HG03159 (cell line): ENCODE measurements at regions not wholly inside any gene's neighbourhood (a gene's known extent, or its start where the extent isn't known, plus 50 kb on each side); places are given as distances from the start of the nearest gene placed in this dataset.

Experiments
- ATAC-seq: cut with Tn5 transposase; IDR thresholded peaks from one replicate; pipeline ENCODE4 v1.9.1; 2021; ENCODE audit warnings: mild to moderate bottlenecking, moderate library complexity; ENCODE audit not compliant: unreplicated experiment

DNA sequence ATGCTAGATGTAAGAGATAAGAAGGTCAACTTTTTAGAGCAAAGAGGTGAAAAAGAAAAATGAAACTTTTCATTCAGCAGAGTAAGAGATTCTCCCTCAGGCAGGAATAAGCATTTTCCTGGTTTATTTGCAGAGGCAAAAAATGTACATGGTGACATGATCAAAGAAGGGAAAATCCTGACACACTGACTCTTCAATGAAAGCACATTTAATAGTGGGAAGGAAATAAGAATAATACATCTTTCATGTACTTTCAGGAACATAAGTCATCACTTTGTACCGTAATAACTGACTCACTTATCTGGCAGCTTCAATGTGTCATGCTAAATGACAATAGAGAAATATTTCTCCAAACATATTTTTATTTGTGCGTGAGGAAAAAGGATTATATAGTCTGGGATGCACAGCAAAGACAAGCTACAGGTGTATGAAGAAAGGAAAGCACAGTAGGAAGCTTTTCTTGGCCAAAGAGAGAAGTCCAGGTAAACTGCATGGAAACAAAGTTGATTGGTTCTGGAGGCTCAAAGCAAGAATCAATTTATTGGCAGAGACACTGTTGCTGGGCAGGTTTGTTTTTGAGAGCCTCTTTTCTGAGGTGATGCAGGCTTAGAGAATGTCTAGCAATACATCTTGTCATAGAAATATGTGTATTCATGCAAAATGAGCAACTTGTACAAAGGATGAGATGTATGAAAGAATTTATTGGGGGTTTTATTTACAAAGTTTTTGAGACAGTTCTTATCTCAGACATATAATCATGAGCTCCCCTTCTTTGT, 1409.0 kb downstream of the PLA2G4A start:
- no peak for ATAC-seq

- no peak for ATAC-seq
Measured at GRCh38 chr1:188240772-188241406, 1412.1 kb downstream of the PLA2G4A start.

DNA sequence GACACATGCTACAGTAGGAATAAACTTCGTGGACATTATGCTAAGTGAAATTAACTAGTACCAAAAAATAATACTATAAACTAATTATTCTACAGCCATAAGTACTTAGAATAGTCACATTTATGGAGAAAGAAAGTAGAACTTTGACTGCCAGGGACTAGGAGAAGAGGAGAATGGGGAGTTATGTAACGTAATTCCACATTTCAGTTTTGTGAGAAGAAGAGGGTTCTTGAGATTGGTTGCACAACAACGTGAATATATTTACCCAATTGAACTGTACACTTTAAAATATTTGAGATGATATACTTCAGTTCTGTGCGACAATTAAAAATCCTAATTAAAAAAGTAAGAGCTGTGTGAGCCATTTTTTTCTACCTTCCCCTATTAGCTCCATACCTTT, 1412.9 kb downstream of the PLA2G4A start:
- no peak for ATAC-seq

- no peak for ATAC-seq
Measured at GRCh38 chr1:188243456-188243855, 1414.7 kb downstream of the PLA2G4A start.

DNA sequence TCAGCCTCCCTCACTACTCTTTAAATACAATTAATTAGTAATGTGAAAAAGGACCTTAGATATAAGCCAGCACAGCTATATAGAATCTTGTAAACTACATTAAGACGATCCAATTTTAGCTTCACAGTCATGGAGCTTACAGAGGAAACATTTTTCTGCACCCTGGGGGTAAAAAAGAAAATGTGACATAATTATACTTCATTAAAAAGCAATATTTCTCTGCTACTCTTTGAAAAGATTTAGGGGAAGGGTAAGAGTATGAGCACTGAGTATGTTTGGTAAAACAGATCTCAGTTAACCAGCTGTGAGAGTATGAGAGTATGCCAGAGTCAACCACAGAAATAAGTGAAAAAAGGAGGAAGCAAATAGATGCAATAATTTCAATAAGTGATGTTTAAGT, 1415.9 kb downstream of the PLA2G4A start:
- no peak for ATAC-seq

DNA sequence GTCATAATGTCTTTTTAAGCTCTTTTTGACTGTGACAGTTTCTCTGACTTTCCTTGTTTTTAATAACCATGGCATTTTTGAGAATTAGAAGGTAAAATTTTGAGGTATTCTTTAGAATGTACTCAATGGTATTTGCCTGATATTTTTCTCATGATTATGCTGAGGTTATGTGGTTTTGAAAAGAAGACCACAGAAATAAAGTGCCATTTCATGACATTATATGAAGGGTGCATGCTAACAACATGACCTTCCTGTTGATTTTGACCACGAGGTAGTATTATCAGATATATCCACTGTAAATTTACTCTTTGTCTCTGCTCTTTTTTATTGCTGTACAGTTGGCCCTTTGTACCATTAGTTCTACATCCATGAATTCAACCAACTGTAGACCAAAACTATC, 1418.5 kb downstream of the PLA2G4A start:
- no peak for ATAC-seq

GRCh38 chr1:188249811-188250210, 1421.1 kb downstream of the PLA2G4A start:
- ATAC-seq: no peak

- ATAC-seq: no peak
Measured at GRCh38 chr1:188251036-188251435, 1422.3 kb downstream of the PLA2G4A start.

GRCh38 chr1:188261849-188262248, 1433.1 kb downstream of the PLA2G4A start:
- ATAC-seq: no peak

GRCh38 chr1:188269956-188270355, 1441.2 kb downstream of the PLA2G4A start:
- ATAC-seq: no peak

- no peak for ATAC-seq
Measured at GRCh38 chr1:188270497-188270896, 1441.7 kb downstream of the PLA2G4A start.

DNA sequence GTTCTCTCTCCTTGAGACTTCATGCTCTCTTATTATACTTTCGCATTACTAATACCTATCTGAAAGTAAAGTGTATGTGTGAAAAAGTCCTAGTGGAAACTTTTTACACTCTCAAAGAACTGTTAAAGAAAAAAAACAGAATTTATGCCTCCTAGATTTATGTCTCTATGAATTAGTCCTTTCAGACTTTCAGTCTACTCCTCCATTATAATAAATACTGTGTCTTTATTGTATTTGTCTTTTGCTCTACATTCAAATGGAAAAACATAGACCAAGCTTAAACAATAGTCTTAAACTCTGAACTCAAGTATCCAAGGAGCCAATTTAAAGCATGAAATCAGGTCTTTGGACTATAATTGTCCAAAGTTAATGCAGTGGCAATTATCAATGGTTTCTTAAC, 1449.0 kb downstream of the PLA2G4A start:
- ATAC-seq: no peak

DNA sequence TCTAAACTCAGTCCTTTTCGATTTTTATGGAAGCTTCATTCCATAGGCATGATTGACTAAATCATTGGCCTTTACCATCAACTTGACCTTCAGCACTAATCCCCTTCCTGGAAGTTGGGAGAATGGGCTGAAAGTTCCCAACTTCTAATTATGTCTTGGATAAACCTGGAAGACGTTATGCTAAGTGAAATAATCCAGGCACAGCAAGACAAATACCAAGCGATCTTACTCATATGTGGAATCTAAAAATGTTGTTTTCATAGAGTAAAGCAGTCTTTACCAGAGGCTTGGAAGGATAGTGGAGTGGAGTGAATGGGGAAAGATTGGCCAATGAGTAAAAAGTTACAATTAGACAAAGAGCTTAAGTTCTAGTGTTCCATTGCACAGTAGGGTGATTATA, 1453.2 kb downstream of the PLA2G4A start:
- ATAC-seq: no peak

DNA sequence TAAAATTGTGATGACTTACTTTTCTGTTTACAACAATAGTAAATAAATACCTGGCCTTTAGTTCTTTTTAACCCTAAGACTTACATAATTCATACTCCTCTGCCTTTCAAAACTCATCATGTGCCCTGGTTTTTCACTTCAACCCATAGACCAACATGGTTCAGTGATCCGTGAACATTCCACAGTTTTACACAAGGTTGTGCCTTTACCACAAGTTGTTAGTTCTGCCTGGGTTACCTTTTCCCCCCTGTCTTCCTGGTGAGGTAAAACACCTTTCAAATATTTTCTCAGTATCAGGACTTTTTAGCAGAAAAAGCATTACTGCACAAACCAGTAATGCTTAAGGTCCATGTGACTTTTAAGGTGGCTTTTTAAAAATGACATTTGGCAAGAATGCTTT, 1466.4 kb downstream of the PLA2G4A start:
- no peak for ATAC-seq

DNA sequence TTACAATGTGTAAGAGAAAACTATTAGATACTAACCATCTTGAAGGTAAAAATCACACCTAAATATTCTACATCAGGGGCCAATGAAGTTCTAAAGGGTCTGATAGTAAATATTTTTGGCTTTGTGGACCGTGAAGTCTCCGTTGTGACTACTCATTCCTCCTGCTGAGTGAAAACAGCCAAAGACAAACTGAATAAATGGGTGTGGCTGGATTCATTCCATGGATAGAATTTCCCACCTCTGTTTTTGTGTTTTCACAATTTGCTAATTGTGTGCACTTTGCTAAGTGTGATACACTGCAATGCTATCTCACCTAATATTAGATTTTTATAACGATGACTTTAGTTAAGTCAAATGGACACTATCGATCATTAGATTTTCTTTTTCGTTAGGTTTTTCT, 1474.0 kb downstream of the PLA2G4A start:
- ATAC-seq: no peak

- ATAC-seq: no peak
Measured at GRCh38 chr1:188314557-188315137, 1485.9 kb downstream of the PLA2G4A start.

- ATAC-seq: no peak
Measured at GRCh38 chr1:188317894-188318293, 1489.1 kb downstream of the PLA2G4A start.

GRCh38 chr1:188325211-188325610, 1496.5 kb downstream of the PLA2G4A start:
- ATAC-seq: no peak

GRCh38 chr1:188343914-188344313, 1515.2 kb downstream of the PLA2G4A start:
- ATAC-seq: no peak

GRCh38 chr1:188350104-188350503, 1521.4 kb downstream of the PLA2G4A start:
- ATAC-seq: no peak

DNA sequence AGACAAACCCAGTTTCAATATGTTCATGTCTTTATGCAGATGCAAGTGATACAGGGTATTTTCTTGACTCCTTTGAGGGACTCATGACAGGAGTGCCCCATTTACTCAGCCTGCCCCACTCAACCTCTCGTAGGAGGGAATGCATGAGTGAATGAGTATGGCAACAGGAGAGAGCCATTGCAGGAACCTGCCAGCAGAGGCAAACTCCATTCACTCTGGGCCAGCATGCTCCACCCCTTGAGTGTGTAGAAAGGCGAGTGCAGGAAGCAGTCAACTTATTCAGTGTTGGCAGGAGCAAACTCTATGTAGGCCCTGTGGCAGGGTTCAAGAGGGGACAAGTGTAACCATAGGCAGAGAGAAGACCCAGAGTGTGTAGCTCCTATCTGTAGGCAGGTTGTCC, 1526.3 kb downstream of the PLA2G4A start:
- no peak for ATAC-seq

- ATAC-seq: no peak
Measured at GRCh38 chr1:188355847-188356246, 1527.1 kb downstream of the PLA2G4A start.
